ENCODE measurements at regions not wholly inside any gene's neighbourhood (a gene's known extent, or its start where the extent isn't known, plus 50 kb on each side); places are given as distances from the start of the nearest gene placed in this dataset.

DNA sequence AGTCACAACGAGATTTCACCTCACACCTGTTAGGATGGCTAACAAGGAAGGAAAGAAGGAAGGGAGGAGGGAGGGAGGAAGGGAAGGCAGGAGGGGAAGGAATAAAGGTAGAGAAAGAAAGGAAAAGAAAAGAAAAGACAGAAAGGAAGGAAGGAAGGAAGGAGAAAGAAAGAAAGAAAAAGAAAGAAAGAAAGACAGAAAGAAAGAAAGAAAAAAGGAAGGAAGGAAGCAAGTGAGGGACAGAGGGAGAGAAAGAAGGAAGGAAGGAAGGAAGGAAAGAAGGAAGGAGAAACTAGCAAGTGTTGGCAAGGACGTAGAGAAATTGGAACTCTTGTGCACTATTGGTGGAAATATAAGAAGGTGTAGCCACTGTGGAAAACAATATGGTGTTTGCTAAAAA is 52.2 kb downstream of the CCDC185 start:
- DNase-seq (ENCODE audit: low spot score) (no peak), ATAC-seq (no peak)
- Mint-ChIP-seq H3K27me3 (ENCODE audit: insufficient read depth, low read depth, poor library complexity) (peaks cover 7% of the 10 kb centered on the region), H3K27ac (no peak overlapping the region), H3K9me3 (peaks cover 60% of the 10 kb centered on the region), H3K4me3 (no peak overlapping the region), H3K4me1 (no peaks in the 10 kb centered on the region), H3K36me3 (ENCODE audit: low read depth) (peaks cover 17% of the 10 kb centered on the region; the same call in 2 of the 3 replicates)
- Histone ChIP-seq H4K20me1 (replicated peaks; ENCODE audit: insufficient read depth) (no peaks in the 10 kb centered on the region), H3K9me2 (ENCODE audit: insufficient read depth) (peaks cover 11% of the 10 kb centered on the region; the same call in 1 of the 2 replicates), H3K79me2 (replicated peaks; ENCODE audit: insufficient read depth) (no peaks in the 10 kb centered on the region), H2AFZ (no peak overlapping the region), H3K4me2 (no peak overlapping the region), H3K4me1 (ENCODE audit: insufficient read depth) (no peaks in the 10 kb centered on the region), H3K27ac (ENCODE audit: low read depth) (no peak overlapping the region), H3K4me3 (no peak overlapping the region), H3K27me3 (ENCODE audit: insufficient read depth) (no peaks in the 10 kb centered on the region), H3K36me3 (ENCODE audit: insufficient read depth) (0 out of 2 replicates have a peak, but pooled peaks cover 6% of the 10 kb centered on the region), H3F3A (replicated peaks; ENCODE audit: low read depth) (no peaks in the 10 kb centered on the region)
- TF ChIP-seq CREB1 (CRISPR knock-in tag; IDR thresholded peaks at IDR 0.05; ENCODE audit: low read depth) (no peak), NANOG (IDR thresholded peaks at IDR 0.05; ENCODE audit: borderline replicate concordance) (no peak)
- TF ChIP-seq, protein P1, sequence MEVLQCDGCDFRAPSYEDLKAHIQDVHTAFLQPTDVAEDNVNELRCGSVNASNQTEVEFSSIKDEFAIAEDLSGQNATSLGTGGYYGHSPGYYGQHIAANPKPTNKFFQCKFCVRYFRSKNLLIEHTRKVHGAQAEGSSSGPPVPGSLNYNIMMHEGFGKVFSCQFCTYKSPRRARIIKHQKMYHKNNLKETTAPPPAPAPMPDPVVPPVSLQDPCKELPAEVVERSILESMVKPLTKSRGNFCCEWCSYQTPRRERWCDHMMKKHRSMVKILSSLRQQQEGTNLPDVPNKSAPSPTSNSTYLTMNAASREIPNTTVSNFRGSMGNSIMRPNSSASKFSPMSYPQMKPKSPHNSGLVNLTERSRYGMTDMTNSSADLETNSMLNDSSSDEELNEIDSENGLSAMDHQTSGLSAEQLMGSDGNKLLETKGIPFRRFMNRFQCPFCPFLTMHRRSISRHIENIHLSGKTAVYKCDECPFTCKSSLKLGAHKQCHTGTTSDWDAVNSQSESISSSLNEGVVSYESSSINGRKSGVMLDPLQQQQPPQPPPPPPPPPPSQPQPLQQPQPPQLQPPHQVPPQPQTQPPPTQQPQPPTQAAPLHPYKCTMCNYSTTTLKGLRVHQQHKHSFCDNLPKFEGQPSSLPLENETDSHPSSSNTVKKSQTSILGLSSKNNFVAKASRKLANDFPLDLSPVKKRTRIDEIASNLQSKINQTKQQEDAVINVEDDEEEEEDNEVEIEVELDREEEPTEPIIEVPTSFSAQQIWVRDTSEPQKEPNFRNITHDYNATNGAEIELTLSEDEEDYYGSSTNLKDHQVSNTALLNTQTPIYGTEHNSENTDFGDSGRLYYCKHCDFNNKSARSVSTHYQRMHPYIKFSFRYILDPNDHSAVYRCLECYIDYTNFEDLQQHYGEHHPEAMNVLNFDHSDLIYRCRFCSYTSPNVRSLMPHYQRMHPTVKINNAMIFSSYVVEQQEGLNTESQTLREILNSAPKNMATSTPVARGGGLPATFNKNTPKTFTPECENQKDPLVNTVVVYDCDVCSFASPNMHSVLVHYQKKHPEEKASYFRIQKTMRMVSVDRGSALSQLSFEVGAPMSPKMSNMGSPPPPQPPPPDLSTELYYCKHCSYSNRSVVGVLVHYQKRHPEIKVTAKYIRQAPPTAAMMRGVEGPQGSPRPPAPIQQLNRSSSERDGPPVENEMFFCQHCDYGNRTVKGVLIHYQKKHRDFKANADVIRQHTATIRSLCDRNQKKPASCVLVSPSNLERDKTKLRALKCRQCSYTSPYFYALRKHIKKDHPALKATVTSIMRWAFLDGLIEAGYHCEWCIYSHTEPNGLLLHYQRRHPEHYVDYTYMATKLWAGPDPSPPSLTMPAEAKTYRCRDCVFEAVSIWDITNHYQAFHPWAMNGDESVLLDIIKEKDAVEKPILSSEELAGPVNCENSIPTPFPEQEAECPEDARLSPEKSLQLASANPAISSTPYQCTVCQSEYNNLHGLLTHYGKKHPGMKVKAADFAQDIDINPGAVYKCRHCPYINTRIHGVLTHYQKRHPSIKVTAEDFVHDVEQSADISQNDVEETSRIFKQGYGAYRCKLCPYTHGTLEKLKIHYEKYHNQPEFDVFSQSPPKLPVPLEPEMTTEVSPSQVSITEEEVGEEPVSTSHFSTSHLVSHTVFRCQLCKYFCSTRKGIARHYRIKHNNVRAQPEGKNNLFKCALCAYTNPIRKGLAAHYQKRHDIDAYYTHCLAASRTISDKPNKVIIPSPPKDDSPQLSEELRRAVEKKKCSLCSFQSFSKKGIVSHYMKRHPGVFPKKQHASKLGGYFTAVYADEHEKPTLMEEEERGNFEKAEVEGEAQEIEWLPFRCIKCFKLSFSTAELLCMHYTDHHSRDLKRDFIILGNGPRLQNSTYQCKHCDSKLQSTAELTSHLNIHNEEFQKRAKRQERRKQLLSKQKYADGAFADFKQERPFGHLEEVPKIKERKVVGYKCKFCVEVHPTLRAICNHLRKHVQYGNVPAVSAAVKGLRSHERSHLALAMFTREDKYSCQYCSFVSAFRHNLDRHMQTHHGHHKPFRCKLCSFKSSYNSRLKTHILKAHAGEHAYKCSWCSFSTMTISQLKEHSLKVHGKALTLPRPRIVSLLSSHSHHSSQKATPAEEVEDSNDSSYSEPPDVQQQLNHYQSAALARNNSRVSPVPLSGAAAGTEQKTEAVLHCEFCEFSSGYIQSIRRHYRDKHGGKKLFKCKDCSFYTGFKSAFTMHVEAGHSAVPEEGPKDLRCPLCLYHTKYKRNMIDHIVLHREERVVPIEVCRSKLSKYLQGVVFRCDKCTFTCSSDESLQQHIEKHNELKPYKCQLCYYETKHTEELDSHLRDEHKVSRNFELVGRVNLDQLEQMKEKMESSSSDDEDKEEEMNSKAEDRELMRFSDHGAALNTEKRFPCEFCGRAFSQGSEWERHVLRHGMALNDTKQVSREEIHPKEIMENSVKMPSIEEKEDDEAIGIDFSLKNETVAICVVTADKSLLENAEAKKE (CRISPR knock-in tag; IDR thresholded peaks at IDR 0.05), result no peak

DNA sequence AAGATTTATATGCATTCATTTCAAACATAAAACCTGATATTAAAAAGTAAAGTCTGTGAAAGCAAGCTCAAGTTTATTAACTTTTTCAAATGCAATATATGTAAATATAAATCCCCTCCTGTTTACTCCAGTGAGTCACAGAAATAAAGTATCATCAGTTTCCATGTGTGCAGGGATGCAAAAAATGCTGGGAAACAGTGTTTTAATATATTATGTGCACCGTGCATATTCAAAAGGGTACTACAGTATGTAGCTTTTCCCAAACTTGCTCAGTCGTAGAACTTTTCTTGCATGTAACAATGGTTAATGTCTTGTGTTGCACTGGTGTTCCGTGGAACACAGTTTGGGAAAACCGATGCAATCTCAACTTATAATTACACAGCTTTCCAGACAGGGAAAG is 60.7 kb downstream of the CCDC185 start:
- no peak overlapping the region for H3K4me2 ChIP-seq
- no peaks in the 10 kb centered on the region for H3K36me3 ChIP-seq (ENCODE audit: insufficient read depth)
- H3K4me1 ChIP-seq (ENCODE audit: insufficient read depth), result no peaks in the 10 kb centered on the region
- Mint-ChIP-seq H3K4me3 (no peak overlapping the region), H3K36me3 (ENCODE audit: low read depth) (no peaks in the 10 kb centered on the region), H3K27me3 (ENCODE audit: insufficient read depth, low read depth, poor library complexity) (no peaks in the 10 kb centered on the region), H3K9me3 (0 out of 3 replicates have a peak, but pooled peaks cover 5% of the 10 kb centered on the region), H3K27ac (no peak overlapping the region), H3K4me1 (no peaks in the 10 kb centered on the region; the same call in 2 of the 3 replicates)
- no peaks in the 10 kb centered on the region for H3K79me2 ChIP-seq (replicated peaks; ENCODE audit: insufficient read depth)
- no peak overlapping the region for H3K4me3 ChIP-seq
- H3K27me3 ChIP-seq (ENCODE audit: insufficient read depth), result no peaks in the 10 kb centered on the region
- H3K9me2 ChIP-seq (ENCODE audit: insufficient read depth), result no peaks in the 10 kb centered on the region; the same call in 1 of the 2 replicates
- no peak overlapping the region for H2AFZ ChIP-seq
- H4K20me1 ChIP-seq (replicated peaks; ENCODE audit: insufficient read depth), result no peaks in the 10 kb centered on the region
- DNase-seq (ENCODE audit: low spot score), result no peak
- H3F3A ChIP-seq (replicated peaks; ENCODE audit: low read depth), result no peaks in the 10 kb centered on the region
- H3K27ac ChIP-seq (ENCODE audit: low read depth), result no peak overlapping the region
- no peak for ATAC-seq
- TF ChIP-seq CREB1 (CRISPR knock-in tag; IDR thresholded peaks at IDR 0.05; ENCODE audit: low read depth), result no peak
- no peak for TF ChIP-seq ZNF114 (CRISPR knock-in tag; IDR thresholded peaks at IDR 0.05)
- TF ChIP-seq ZNF331 (CRISPR knock-in tag; IDR thresholded peaks at IDR 0.05; ENCODE audit: low read depth), result no peak
- TF ChIP-seq, protein P1 (CRISPR knock-in tag; IDR thresholded peaks at IDR 0.05), result no peak
- no peak for TF ChIP-seq JUNB (IDR thresholded peaks at IDR 0.05; ENCODE audit: unreplicated experiment)
- TF ChIP-seq NANOG (IDR thresholded peaks at IDR 0.05; ENCODE audit: borderline replicate concordance), result no peak
